Neural progenitor cell (in vitro differentiated cells): ENCODE measurements at regions not wholly inside any gene's neighbourhood (a gene's known extent, or its start where the extent isn't known, plus 50 kb on each side); places are given as distances from the start of the nearest gene placed in this dataset.

Source experiments
- DNase-seq: peaks from one replicate; pipeline ENCODE4 v3.0.0-alpha.2; 2016; ENCODE audit warnings: low spot score
- H2AFZ ChIP-seq: fragments of 200-600 bp; sonication (generic); replicated peaks from 2 replicates; pipeline ENCODE4 v1.6.1; 2016; ENCODE audit warnings: antibody characterized with exemption
- H3F3A ChIP-seq: fragments of 200-600 bp; sonication (generic); 2 replicates; pipeline ENCODE4 v1.6.1; 2016; ENCODE audit warnings: antibody characterized with exemption, low read depth
- H3K27ac ChIP-seq: fragments of 200-600 bp; sonication (generic); 2 replicates; pipeline ENCODE4 v1.5.1; 2016; ENCODE audit warnings: mild to moderate bottlenecking
- H3K27me3 ChIP-seq: fragments of 200-600 bp; sonication (generic); 2 replicates; pipeline ENCODE4 v1.6.1; 2016; ENCODE audit warnings: mild to moderate bottlenecking, moderate library complexity
- H3K36me3 ChIP-seq: fragments of 200-600 bp; sonication (generic); 2 replicates; pipeline ENCODE4 v1.5.1; 2016
- H3K4me1 ChIP-seq: fragments of 200-600 bp; sonication (generic); 2 replicates; pipeline ENCODE4 v1.6.1; 2016; ENCODE audit warnings: mixed run types
- H3K4me2 ChIP-seq: fragments of 200-600 bp; sonication (generic); 2 replicates; pipeline ENCODE4 v1.6.1; 2016
- H3K4me3 ChIP-seq: fragments of 200-600 bp; sonication (generic); 2 replicates; pipeline ENCODE4 v1.5.1; 2016
- H3K79me2 ChIP-seq: fragments of 200-600 bp; sonication (generic); 2 replicates; pipeline ENCODE4 v1.6.1; 2016; ENCODE audit warnings: low read depth
- H3K9ac ChIP-seq: fragments of 200-600 bp; sonication (generic); 2 replicates; pipeline ENCODE4 v1.6.1; 2016
- H3K9me3 ChIP-seq: fragments of 200-600 bp; sonication (generic); 2 replicates; pipeline ENCODE4 v1.5.1; 2016; ENCODE audit warnings: low read depth
- H4K20me1 ChIP-seq: fragments of 200-600 bp; sonication (generic); 2 replicates; pipeline ENCODE4 v1.6.1; 2016; ENCODE audit warnings: low read depth
- H3K27ac Mint-ChIP-seq: 3 replicates; pipeline ENCODE4 v1.8.0; 2021; ENCODE audit warnings: mixed read lengths
- H3K27me3 Mint-ChIP-seq: 2 replicates; pipeline ENCODE4 v1.8.0; 2022; ENCODE audit warnings: low read depth, mild to moderate bottlenecking, inconsistent platforms, moderate library complexity, mixed read lengths; ENCODE audit not compliant: insufficient read depth
- H3K36me3 Mint-ChIP-seq: 3 replicates; pipeline ENCODE4 v1.8.0; 2021; ENCODE audit warnings: mixed read lengths
- H3K4me1 Mint-ChIP-seq: 3 replicates; pipeline ENCODE4 v1.8.0; 2021; ENCODE audit warnings: mixed read lengths
- H3K4me3 Mint-ChIP-seq: 3 replicates; pipeline ENCODE4 v1.8.0; 2021; ENCODE audit warnings: mild to moderate bottlenecking, moderate library complexity, mixed read lengths
- H3K9me3 Mint-ChIP-seq: 3 replicates; pipeline ENCODE4 v1.8.0; 2020; ENCODE audit warnings: mixed read lengths
- CTCF ChIP-seq: fragments of 200-600 bp; sonication (generic); IDR thresholded peaks from 2 replicates; pipeline ENCODE4 v1.5.1; 2017; ENCODE audit warnings: antibody characterized with exemption, mild to moderate bottlenecking
- EZH2 ChIP-seq: fragments of 200-600 bp; sonication (generic); IDR thresholded peaks from 2 replicates; pipeline ENCODE4 v1.6.1; 2017; ENCODE audit warnings: antibody characterized with exemption, mild to moderate bottlenecking, moderate library complexity
- EZH2phosphoT487 ChIP-seq: fragments of 200-600 bp; sonication (generic); IDR thresholded peaks from 2 replicates; pipeline ENCODE4 v1.6.1; 2017; ENCODE audit warnings: antibody characterized with exemption

GRCh38 chr16:76985392-76986045, 205.5 kb upstream of the MON1B start:
- H3K4me3 ChIP-seq, result no peak overlapping the region
- Mint-ChIP-seq H3K36me3 (no peaks in the 10 kb centered on the region), H3K4me1 (no peaks in the 10 kb centered on the region), H3K9me3 (no peaks in the 10 kb centered on the region), H3K27me3 (no peaks in the 10 kb centered on the region), H3K4me3 (no peak overlapping the region), H3K27ac (no peak overlapping the region)
- H3K79me2 ChIP-seq, result no peaks in the 10 kb centered on the region
- no peaks in the 10 kb centered on the region for H3K9me3 ChIP-seq
- no peak overlapping the region for H2AFZ ChIP-seq
- H3K27me3 ChIP-seq, result no peaks in the 10 kb centered on the region
- no peak for DNase-seq
- H3K36me3 ChIP-seq, result no peaks in the 10 kb centered on the region
- H3K27ac ChIP-seq, result no peak overlapping the region
- H3K4me2 ChIP-seq, result no peak overlapping the region
- H3K4me1 ChIP-seq, result peaks cover 4% of the 10 kb centered on the region
- no peaks in the 10 kb centered on the region for H3F3A ChIP-seq
- H4K20me1 ChIP-seq, result no peaks in the 10 kb centered on the region
- TF ChIP-seq EZH2 (no peak), CTCF (no peak), EZH2phosphoT487 (no peak)
- no peak overlapping the region for H3K9ac ChIP-seq

GRCh38 chr16:76988526-76988925, 202.5 kb upstream of the MON1B start:
- Histone ChIP-seq H3K36me3 (no peaks in the 10 kb centered on the region), H3K4me2 (no peak overlapping the region), H3K9me3 (no peaks in the 10 kb centered on the region), H4K20me1 (no peaks in the 10 kb centered on the region), H3K27me3 (no peaks in the 10 kb centered on the region), H3K4me3 (no peak overlapping the region), H3K79me2 (no peaks in the 10 kb centered on the region), H3K4me1 (peaks cover 4% of the 10 kb centered on the region), H3K9ac (no peak overlapping the region), H3K27ac (no peak overlapping the region), H2AFZ (no peak overlapping the region), H3F3A (no peaks in the 10 kb centered on the region)
- Mint-ChIP-seq H3K36me3 (no peaks in the 10 kb centered on the region), H3K27ac (no peak overlapping the region), H3K4me1 (no peaks in the 10 kb centered on the region), H3K4me3 (no peak overlapping the region), H3K27me3 (no peaks in the 10 kb centered on the region), H3K9me3 (no peaks in the 10 kb centered on the region)
- no peak for DNase-seq
- TF ChIP-seq EZH2 (no peak), CTCF (no peak), EZH2phosphoT487 (no peak)

- no peak for DNase-seq
- no peaks in the 10 kb centered on the region for H3K27me3 Mint-ChIP-seq
- no peaks in the 10 kb centered on the region for H3K36me3 ChIP-seq
- H3F3A ChIP-seq, result no peaks in the 10 kb centered on the region
- H2AFZ ChIP-seq, result no peak overlapping the region
- no peaks in the 10 kb centered on the region for H3K27me3 ChIP-seq
- H3K4me3 ChIP-seq, result no peak overlapping the region
- H3K4me3 Mint-ChIP-seq, result no peak overlapping the region
- H3K4me1 Mint-ChIP-seq, result no peaks in the 10 kb centered on the region
- no peak overlapping the region for H3K4me2 ChIP-seq
- TF ChIP-seq EZH2 (no peak), CTCF (no peak), EZH2phosphoT487 (no peak)
- no peak overlapping the region for H3K27ac ChIP-seq
- no peaks in the 10 kb centered on the region for H4K20me1 ChIP-seq
- H3K4me1 ChIP-seq, result no peaks in the 10 kb centered on the region
- H3K79me2 ChIP-seq, result no peaks in the 10 kb centered on the region
- no peaks in the 10 kb centered on the region for H3K36me3 Mint-ChIP-seq
- no peaks in the 10 kb centered on the region for H3K9me3 Mint-ChIP-seq
- H3K27ac Mint-ChIP-seq, result no peak overlapping the region
- H3K9me3 ChIP-seq, result no peaks in the 10 kb centered on the region
- no peak overlapping the region for H3K9ac ChIP-seq
These were observed 188.3 kb upstream of the MON1B start for GRCh38 chr16:77002644-77003043.
